HL-60 (cell line): ENCODE measurements at regions not wholly inside any gene's neighbourhood (a gene's known extent, or its start where the extent isn't known, plus 50 kb on each side); places are given as distances from the start of the nearest gene placed in this dataset.

Experiments used
- DNase-seq, 2 experiments: peaks; one replicate each; pipeline ENCODE4 v3.0.0-alpha.2; 2010 to 2020; ENCODE audit warnings: low read depth in 1 of 2, low spot score in 1 of 2
- H3K27ac ChIP-seq: fragments of 250-450 bp; sonication (Bioruptor Pico); replicated peaks from 2 replicates; pipeline ENCODE4 v1.5.1; 2020; ENCODE audit warnings: mild to moderate bottlenecking, moderate library complexity
- H3K27me3 ChIP-seq: fragments of 250-450 bp; sonication (Bioruptor Pico); 2 replicates; pipeline ENCODE4 v1.5.1; 2021; ENCODE audit warnings: mild to moderate bottlenecking, moderate library complexity; ENCODE audit not compliant: insufficient read depth, poor library complexity, severe bottlenecking
- H3K4me3 ChIP-seq: replicated peaks from 2 replicates; pipeline ENCODE4 v1.5.1; 2011; ENCODE audit warnings: mild to moderate bottlenecking, control low read depth, low read length; ENCODE audit not compliant: insufficient read depth
- CTCF ChIP-seq: IDR thresholded peaks from one replicate; pipeline ENCODE4 v1.5.1; 2011; ENCODE audit warnings: low read length, control low read depth, inconsistent platforms; ENCODE audit not compliant: insufficient read depth
- GABPA ChIP-seq: IDR thresholded peaks from 2 replicates; pipeline ENCODE4 v1.6.1; 2012; ENCODE audit warnings: low read depth
- POLR2AphosphoS5 ChIP-seq: IDR thresholded peaks from 2 replicates; pipeline ENCODE4 v1.6.1; 2012; ENCODE audit warnings: low read depth
- REST ChIP-seq: IDR thresholded peaks from 2 replicates; pipeline ENCODE4 v1.6.1; 2012; ENCODE audit warnings: low read depth; ENCODE audit not compliant: insufficient replicate concordance
- SPI1 ChIP-seq: IDR thresholded peaks from 2 replicates; pipeline ENCODE4 v1.6.1; 2012; ENCODE audit warnings: low read depth, mild to moderate bottlenecking, borderline replicate concordance

- DNase-seq: no peak
- no peak overlapping the region for H3K4me3 ChIP-seq
- no peaks in the 10 kb centered on the region for H3K27me3 ChIP-seq
- no peak for TF ChIP-seq CTCF
- no peak for TF ChIP-seq POLR2AphosphoS5
- TF ChIP-seq GABPA: no peak
- TF ChIP-seq REST: no peak
- TF ChIP-seq SPI1: no peak
- no peak overlapping the region for H3K27ac ChIP-seq
Observed at GRCh38 chr6:53744321-53744720, 50.5 kb upstream of the LRRC1 start.

- DNase-seq: peak in 1 of 2 experiments; percentile 43
- TF ChIP-seq REST: no peak
- Histone ChIP-seq H3K27me3 (no peaks in the 10 kb centered on the region), H3K27ac (no peak overlapping the region), H3K4me3 (no peak overlapping the region)
Observed at GRCh38 chr6:53741034-53741823, 53.6 kb upstream of the LRRC1 start.

GRCh38 chr6:53737746-53738145 is 57.1 kb upstream of the LRRC1 start:
- DNase-seq: no peak
- H3K4me3 ChIP-seq: no peak overlapping the region
- H3K27ac ChIP-seq: no peak overlapping the region
- TF ChIP-seq POLR2AphosphoS5 (no peak), CTCF (no peak), GABPA (no peak), REST (no peak), SPI1 (no peak)
- H3K27me3 ChIP-seq: no peaks in the 10 kb centered on the region
